ENCODE measurements at regions not wholly inside any gene's neighbourhood (a gene's known extent, or its start where the extent isn't known, plus 50 kb on each side); places are given as distances from the start of the nearest gene placed in this dataset.

DNA sequence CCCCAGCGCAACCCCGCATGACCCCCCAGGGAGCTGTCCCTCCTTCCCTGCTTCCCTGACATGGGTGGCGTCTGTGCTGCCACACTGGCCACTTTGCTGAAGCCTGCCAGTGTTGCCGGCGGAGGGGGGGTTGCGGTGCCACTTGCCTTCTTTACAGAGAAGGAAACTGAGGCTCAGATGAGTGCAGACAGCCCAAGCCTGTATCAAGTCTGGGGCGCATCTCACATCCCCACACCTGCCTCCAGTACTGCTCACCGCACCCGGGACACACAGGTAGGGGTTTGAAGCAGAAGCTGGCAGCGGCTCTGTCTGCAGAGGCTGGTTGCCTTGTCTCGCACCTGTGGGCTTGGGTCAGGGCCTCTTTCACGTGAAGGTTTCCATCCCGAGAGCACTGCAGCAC, 104.7 kb upstream of the RTL1 start:
- no peak for TF ChIP-seq EZH2phosphoT487 (IDR thresholded peaks at IDR 0.05; ENCODE audit: low read depth)
- TF ChIP-seq, protein P1, sequence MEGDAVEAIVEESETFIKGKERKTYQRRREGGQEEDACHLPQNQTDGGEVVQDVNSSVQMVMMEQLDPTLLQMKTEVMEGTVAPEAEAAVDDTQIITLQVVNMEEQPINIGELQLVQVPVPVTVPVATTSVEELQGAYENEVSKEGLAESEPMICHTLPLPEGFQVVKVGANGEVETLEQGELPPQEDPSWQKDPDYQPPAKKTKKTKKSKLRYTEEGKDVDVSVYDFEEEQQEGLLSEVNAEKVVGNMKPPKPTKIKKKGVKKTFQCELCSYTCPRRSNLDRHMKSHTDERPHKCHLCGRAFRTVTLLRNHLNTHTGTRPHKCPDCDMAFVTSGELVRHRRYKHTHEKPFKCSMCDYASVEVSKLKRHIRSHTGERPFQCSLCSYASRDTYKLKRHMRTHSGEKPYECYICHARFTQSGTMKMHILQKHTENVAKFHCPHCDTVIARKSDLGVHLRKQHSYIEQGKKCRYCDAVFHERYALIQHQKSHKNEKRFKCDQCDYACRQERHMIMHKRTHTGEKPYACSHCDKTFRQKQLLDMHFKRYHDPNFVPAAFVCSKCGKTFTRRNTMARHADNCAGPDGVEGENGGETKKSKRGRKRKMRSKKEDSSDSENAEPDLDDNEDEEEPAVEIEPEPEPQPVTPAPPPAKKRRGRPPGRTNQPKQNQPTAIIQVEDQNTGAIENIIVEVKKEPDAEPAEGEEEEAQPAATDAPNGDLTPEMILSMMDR (IDR thresholded peaks at IDR 0.05; ENCODE audit: low read depth, low read length): no peak

Data from OCI-LY3 (cell line).